Endothelial cell of umbilical vein (primary cell): ENCODE measurements at regions not wholly inside any gene's neighbourhood (a gene's known extent, or its start where the extent isn't known, plus 50 kb on each side); places are given as distances from the start of the nearest gene placed in this dataset.

Experiments
- EZH2 ChIP-seq: IDR thresholded peaks from 2 replicates; pipeline ENCODE4 v1.6.1; 2012; ENCODE audit warnings: borderline replicate concordance, low read depth, mild to moderate bottlenecking, moderate library complexity, low read length, inconsistent platforms; ENCODE audit not compliant: severe bottlenecking
- TF ChIP-seq, protein P1 (sequence below), 2 donors: IDR thresholded peaks; 1 replicate in 1 of 2; 2 replicates in 1 of 2; pipeline ENCODE4 v1.5.1; 2011; ENCODE audit warnings: low read length in 2 of 2, mild to moderate bottlenecking in 2 of 2, moderate library complexity in 2 of 2, control low read depth in 1 of 2, inconsistent platforms in 1 of 2, low read depth in 1 of 2; ENCODE audit not compliant: insufficient read depth in 1 of 2; ENCODE audit errors: extremely low read depth in 1 of 2

GRCh38 chr7:85840554-85840953, 653.7 kb upstream of the SEMA3D start:
- TF ChIP-seq, protein P1, sequence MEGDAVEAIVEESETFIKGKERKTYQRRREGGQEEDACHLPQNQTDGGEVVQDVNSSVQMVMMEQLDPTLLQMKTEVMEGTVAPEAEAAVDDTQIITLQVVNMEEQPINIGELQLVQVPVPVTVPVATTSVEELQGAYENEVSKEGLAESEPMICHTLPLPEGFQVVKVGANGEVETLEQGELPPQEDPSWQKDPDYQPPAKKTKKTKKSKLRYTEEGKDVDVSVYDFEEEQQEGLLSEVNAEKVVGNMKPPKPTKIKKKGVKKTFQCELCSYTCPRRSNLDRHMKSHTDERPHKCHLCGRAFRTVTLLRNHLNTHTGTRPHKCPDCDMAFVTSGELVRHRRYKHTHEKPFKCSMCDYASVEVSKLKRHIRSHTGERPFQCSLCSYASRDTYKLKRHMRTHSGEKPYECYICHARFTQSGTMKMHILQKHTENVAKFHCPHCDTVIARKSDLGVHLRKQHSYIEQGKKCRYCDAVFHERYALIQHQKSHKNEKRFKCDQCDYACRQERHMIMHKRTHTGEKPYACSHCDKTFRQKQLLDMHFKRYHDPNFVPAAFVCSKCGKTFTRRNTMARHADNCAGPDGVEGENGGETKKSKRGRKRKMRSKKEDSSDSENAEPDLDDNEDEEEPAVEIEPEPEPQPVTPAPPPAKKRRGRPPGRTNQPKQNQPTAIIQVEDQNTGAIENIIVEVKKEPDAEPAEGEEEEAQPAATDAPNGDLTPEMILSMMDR (IDR thresholded peaks at IDR 0.05; ENCODE audit: extremely low read depth in 1 of 2, insufficient read depth in 1 of 2, low read depth in 1 of 2, low read length in 2 of 2), result no peak
- TF ChIP-seq EZH2, result no peak
